ENCODE measurements at regions not wholly inside any gene's neighbourhood (a gene's known extent, or its start where the extent isn't known, plus 50 kb on each side); places are given as distances from the start of the nearest gene placed in this dataset.

DNA sequence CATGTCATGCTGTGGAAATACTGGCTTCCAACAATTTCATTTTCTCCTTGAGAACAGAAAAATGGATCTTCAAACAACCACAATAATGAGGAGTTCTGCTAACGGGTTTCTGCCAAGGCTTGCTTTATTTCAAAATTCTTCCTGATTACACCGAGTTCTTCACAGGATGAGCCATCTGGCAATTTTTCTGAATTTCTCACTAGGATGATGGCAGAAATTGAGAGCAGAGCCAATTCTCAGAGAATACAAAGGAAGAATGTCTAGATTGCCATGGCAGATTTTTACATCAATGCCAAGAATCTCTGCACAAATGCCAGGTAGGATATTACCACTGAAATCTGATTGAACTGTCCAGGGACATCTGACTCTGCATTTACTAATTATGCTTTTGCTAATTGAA, 619.0 kb upstream of the CHRM3 start:
- H3K9me3 ChIP-seq (ENCODE audit: low read length) = no peaks in the 10 kb centered on the region
- no peak overlapping the region for H3K27ac ChIP-seq (ENCODE audit: low read length)
- no peaks in the 10 kb centered on the region for H3F3A ChIP-seq (ENCODE audit: insufficient read depth, low read length, poor library complexity, severe bottlenecking)
- H3K27me3 ChIP-seq (ENCODE audit: insufficient read depth, low read depth, low read length) = no peaks in the 10 kb centered on the region
- no peaks in the 10 kb centered on the region for H4K20me1 ChIP-seq (ENCODE audit: insufficient read depth)
- H3K79me2 ChIP-seq (replicated peaks; ENCODE audit: insufficient read depth, low read length) = no peaks in the 10 kb centered on the region
- no peak for TF ChIP-seq EP300 (conservative IDR thresholded peaks at IDR 0.05; ENCODE audit: poor library complexity, severe bottlenecking)
- TF ChIP-seq TAF1 (IDR thresholded peaks at IDR 0.05; ENCODE audit: low read depth) = no peak
- TF ChIP-seq EZH2 (IDR thresholded peaks at IDR 0.05; ENCODE audit: borderline replicate concordance, insufficient read depth, low read length, poor library complexity, severe bottlenecking) = no peak
- TF ChIP-seq CTCF (IDR thresholded peaks at IDR 0.05; ENCODE audit: poor library complexity, severe bottlenecking) = no peak
- TF ChIP-seq POLR2AphosphoS5 (IDR thresholded peaks at IDR 0.05) = no peak
- TF ChIP-seq RAD21 (conservative IDR thresholded peaks at IDR 0.05) = no peak
- no peak for TF ChIP-seq REST (IDR thresholded peaks at IDR 0.05; ENCODE audit: borderline replicate concordance)
- no peak overlapping the region for H3K4me3 ChIP-seq (ENCODE audit: low read length)
- no peaks in the 10 kb centered on the region for H3K36me3 ChIP-seq (ENCODE audit: insufficient read depth, low read length)
- H3K9me2 ChIP-seq (ENCODE audit: insufficient read depth, low read length) = no peaks in the 10 kb centered on the region
- no peak overlapping the region for H3K9ac ChIP-seq (ENCODE audit: low read length)
- H3K4me2 ChIP-seq (ENCODE audit: low read length) = no peak overlapping the region
- H2AFZ ChIP-seq (ENCODE audit: low read depth, low read length) = no peak overlapping the region

- Histone ChIP-seq H3K4me3 (ENCODE audit: low read length) (no peak overlapping the region), H3K27me3 (ENCODE audit: insufficient read depth, low read depth, low read length) (no peaks in the 10 kb centered on the region), H3K36me3 (ENCODE audit: insufficient read depth, low read length) (no peaks in the 10 kb centered on the region), H3K9me3 (ENCODE audit: low read length) (no peaks in the 10 kb centered on the region), H3K9me2 (ENCODE audit: insufficient read depth, low read length) (no peaks in the 10 kb centered on the region), H3K27ac (ENCODE audit: low read length) (no peak overlapping the region), H2AFZ (ENCODE audit: low read depth, low read length) (no peak overlapping the region), H3F3A (ENCODE audit: insufficient read depth, low read length, poor library complexity, severe bottlenecking) (no peaks in the 10 kb centered on the region), H4K20me1 (ENCODE audit: insufficient read depth) (no peaks in the 10 kb centered on the region), H3K9ac (ENCODE audit: low read length) (no peak overlapping the region), H3K79me2 (replicated peaks; ENCODE audit: insufficient read depth, low read length) (no peaks in the 10 kb centered on the region), H3K4me2 (ENCODE audit: low read length) (no peak overlapping the region)
- TF ChIP-seq TAF1 (IDR thresholded peaks at IDR 0.05; ENCODE audit: low read depth) = no peak
These were observed 621.6 kb upstream of the CHRM3 start for GRCh38 chr1:238764779-238765178.

DNA sequence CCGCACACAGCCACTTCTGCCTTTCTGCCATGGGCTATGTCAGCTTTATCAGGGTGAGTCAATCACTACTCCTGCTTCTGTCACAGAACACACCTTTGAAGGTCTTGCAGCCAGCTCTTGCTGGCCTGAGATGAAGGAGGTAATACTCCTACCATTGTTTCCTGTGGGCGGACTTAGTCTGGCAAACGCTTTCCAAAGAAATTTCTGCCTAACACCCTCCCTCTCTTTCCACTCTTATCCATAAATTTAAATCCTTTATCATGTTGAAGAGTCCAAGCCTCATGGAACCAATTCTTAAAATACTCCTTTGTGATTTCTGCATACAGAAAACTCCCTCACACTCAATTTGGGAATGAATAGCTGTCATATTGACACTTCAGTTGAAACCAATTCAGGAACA, 633.1 kb upstream of the CHRM3 start:
- H3K9ac ChIP-seq (ENCODE audit: low read length) = no peak overlapping the region
- no peaks in the 10 kb centered on the region for H4K20me1 ChIP-seq (ENCODE audit: insufficient read depth)
- H3K9me2 ChIP-seq (ENCODE audit: insufficient read depth, low read length) = no peaks in the 10 kb centered on the region
- no peak overlapping the region for H3K4me3 ChIP-seq (ENCODE audit: low read length)
- TF ChIP-seq SMC3 (conservative IDR thresholded peaks at IDR 0.05; ENCODE audit: poor library complexity) (no peak), POLR2AphosphoS5 (IDR thresholded peaks at IDR 0.05) (no peak), MXI1 (conservative IDR thresholded peaks at IDR 0.05; ENCODE audit: poor library complexity, severe bottlenecking) (no peak), REST (IDR thresholded peaks at IDR 0.05; ENCODE audit: borderline replicate concordance) (no peak), RAD21 (conservative IDR thresholded peaks at IDR 0.05) (no peak), CTCF (IDR thresholded peaks at IDR 0.05; ENCODE audit: poor library complexity, severe bottlenecking) (no peak), TAF1 (IDR thresholded peaks at IDR 0.05; ENCODE audit: low read depth) (no peak), EZH2 (IDR thresholded peaks at IDR 0.05; ENCODE audit: borderline replicate concordance, insufficient read depth, low read length, poor library complexity, severe bottlenecking) (no peak), EP300 (conservative IDR thresholded peaks at IDR 0.05; ENCODE audit: poor library complexity, severe bottlenecking) (no peak)
- H3K79me2 ChIP-seq (replicated peaks; ENCODE audit: insufficient read depth, low read length) = no peaks in the 10 kb centered on the region
- H3K4me2 ChIP-seq (ENCODE audit: low read length) = no peak overlapping the region
- no peaks in the 10 kb centered on the region for H3K36me3 ChIP-seq (ENCODE audit: insufficient read depth, low read length)
- no peak overlapping the region for H2AFZ ChIP-seq (ENCODE audit: low read depth, low read length)
- no peak overlapping the region for H3K27ac ChIP-seq (ENCODE audit: low read length)
- H3F3A ChIP-seq (ENCODE audit: insufficient read depth, low read length, poor library complexity, severe bottlenecking) = no peaks in the 10 kb centered on the region
- H3K27me3 ChIP-seq (ENCODE audit: insufficient read depth, low read depth, low read length) = no peaks in the 10 kb centered on the region
- H3K9me3 ChIP-seq (ENCODE audit: low read length) = no peaks in the 10 kb centered on the region

All from neural cell (in vitro differentiated cells).